WTC11 (cell line): ENCODE measurements at regions not wholly inside any gene's neighbourhood (a gene's known extent, or its start where the extent isn't known, plus 50 kb on each side); places are given as distances from the start of the nearest gene placed in this dataset.

Source experiments
- ATAC-seq: fragments of 200-7000 bp; cut with Tn5 transposase; 2 replicates; pipeline ENCODE4 v1.10.0; 2021; ENCODE audit warnings: mild to moderate bottlenecking, moderate library complexity
- CTCF ChIA-PET: fragments of 300-600 bp; sonication (Branson Sonifier 250); formaldehyde crosslinking; loops from one replicate; lab custom pipeline; 2021; ENCODE audit warnings: antibody characterized with exemption; lab: Charles Lee
- POLR2A ChIA-PET: fragments of 350-600 bp; sonication (Branson Sonifier 250); formaldehyde crosslinking; loops from one replicate; lab custom pipeline; 2021; ENCODE audit warnings: antibody characterized with exemption; lab: Charles Lee
- DNase-seq: peaks from one replicate; pipeline ENCODE4 v3.0.0; 2021; ENCODE audit warnings: low spot score
- H3K27ac Mint-ChIP-seq: 2 replicates; pipeline ENCODE4 v1.8.0; 2021; ENCODE audit warnings: mixed read lengths
- H3K27me3 Mint-ChIP-seq: 2 replicates; pipeline ENCODE4 v1.8.0; 2021; ENCODE audit warnings: low read depth, mild to moderate bottlenecking, moderate library complexity, mixed read lengths
- H3K36me3 Mint-ChIP-seq: 2 replicates; pipeline ENCODE4 v1.8.0; 2021; ENCODE audit warnings: mixed read lengths
- H3K4me1 Mint-ChIP-seq: 2 replicates; pipeline ENCODE4 v1.8.0; 2022; ENCODE audit warnings: mixed read lengths
- H3K4me3 Mint-ChIP-seq: 2 replicates; pipeline ENCODE4 v1.8.0; 2021; ENCODE audit warnings: mild to moderate bottlenecking, moderate library complexity, mixed read lengths
- H3K9me3 Mint-ChIP-seq: 2 replicates; pipeline ENCODE4 v1.8.0; 2021; ENCODE audit warnings: mixed read lengths
- AR ChIP-seq: fragments of 250-450 bp; sonication (Bioruptor Pico); IDR thresholded peaks from 2 replicates; pipeline ENCODE4 v1.9.0; 2021; ENCODE audit warnings: mild to moderate bottlenecking
- ATF6 ChIP-seq: sonication (generic); formaldehyde crosslinking; IDR thresholded peaks from 2 replicates; pipeline ENCODE4 v1.8.1; 2023; ENCODE audit warnings: mild to moderate bottlenecking, missing genetic modification reagents
- CBFB ChIP-seq: sonication (generic); formaldehyde crosslinking; IDR thresholded peaks from 2 replicates; pipeline ENCODE4 v1.8.1; 2022; ENCODE audit warnings: mild to moderate bottlenecking, low read depth, missing genetic modification reagents
- E2F1 ChIP-seq: sonication (generic); formaldehyde crosslinking; IDR thresholded peaks from 2 replicates; pipeline ENCODE4 v1.8.0; 2022; ENCODE audit warnings: mild to moderate bottlenecking, missing genetic modification reagents
- ESRRA ChIP-seq: sonication (generic); formaldehyde crosslinking; IDR thresholded peaks from 2 replicates; pipeline ENCODE4 v1.8.1; 2022; ENCODE audit warnings: mild to moderate bottlenecking, missing genetic modification reagents, borderline replicate concordance
- MXD4 ChIP-seq: fragments of 250-450 bp; sonication (Bioruptor Pico); IDR thresholded peaks from 2 replicates; pipeline ENCODE4 v1.8.0; 2021; ENCODE audit warnings: mild to moderate bottlenecking, moderate library complexity, borderline replicate concordance
- NR2C2 ChIP-seq: sonication (generic); formaldehyde crosslinking; IDR thresholded peaks from 2 replicates; pipeline ENCODE4 v1.8.0; 2022; ENCODE audit warnings: mild to moderate bottlenecking, missing genetic modification reagents
- NR3C1 ChIP-seq: sonication (generic); formaldehyde crosslinking; conservative IDR thresholded peaks from 2 replicates; pipeline ENCODE4 v1.8.1; 2023; ENCODE audit warnings: low read depth, mild to moderate bottlenecking, missing genetic modification reagents
- PRDM15 ChIP-seq: sonication (generic); formaldehyde crosslinking; IDR thresholded peaks from 2 replicates; pipeline ENCODE4 v1.8.0; 2022; ENCODE audit warnings: missing genetic modification reagents
- SMAD3 ChIP-seq: sonication (generic); formaldehyde crosslinking; IDR thresholded peaks from 2 replicates; pipeline ENCODE4 v1.8.0; 2022; ENCODE audit warnings: missing genetic modification reagents, mild to moderate bottlenecking, borderline replicate concordance
- SOX15 ChIP-seq: fragments of 250-450 bp; sonication (Bioruptor Pico); IDR thresholded peaks from 2 replicates; pipeline ENCODE4 v1.9.0; 2021; ENCODE audit warnings: mild to moderate bottlenecking
- USF1 ChIP-seq: sonication (generic); formaldehyde crosslinking; IDR thresholded peaks from 2 replicates; pipeline ENCODE4 v1.8.0; 2022; ENCODE audit warnings: mild to moderate bottlenecking, missing genetic modification reagents
- ZBTB43 ChIP-seq: sonication (generic); formaldehyde crosslinking; IDR thresholded peaks from 2 replicates; pipeline ENCODE4 v1.8.1; 2023; ENCODE audit warnings: mild to moderate bottlenecking, missing genetic modification reagents
- ZNF219 ChIP-seq: sonication (generic); formaldehyde crosslinking; IDR thresholded peaks from 2 replicates; pipeline ENCODE4 v1.8.0; 2023; ENCODE audit warnings: missing genetic modification reagents, mild to moderate bottlenecking, borderline replicate concordance
- ZNF263 ChIP-seq: sonication (generic); formaldehyde crosslinking; IDR thresholded peaks from 2 replicates; pipeline ENCODE4 v1.8.1; 2022; ENCODE audit warnings: low read depth, mild to moderate bottlenecking, moderate library complexity, missing genetic modification reagents
- ZNF281 ChIP-seq: sonication (generic); formaldehyde crosslinking; IDR thresholded peaks from 2 replicates; pipeline ENCODE4 v1.8.0; 2023; ENCODE audit warnings: mild to moderate bottlenecking, missing genetic modification reagents
- ZNF396 ChIP-seq: fragments of 250-450 bp; sonication (Bioruptor Pico); IDR thresholded peaks from 2 replicates; pipeline ENCODE4 v1.8.0; 2021; ENCODE audit warnings: mild to moderate bottlenecking, moderate library complexity, borderline replicate concordance
- ZNF416 ChIP-seq: fragments of 250-450 bp; sonication (Bioruptor Pico); IDR thresholded peaks from 2 replicates; pipeline ENCODE4 v1.9.0; 2021; ENCODE audit warnings: mild to moderate bottlenecking, inconsistent platforms

- ChIA-PET POLR2A (interaction anchor here (0.6 kb wide), 2 partner anchors 18 to 1477 kb away, joined by 3 to 5 read pairs; no protein-coding TSS in a partner anchor), CTCF (no interaction called here)
- DNase-seq (no peak), ATAC-seq (no peak)
- H3K27ac Mint-ChIP-seq = no peak overlapping the region
- no peak for TF ChIP-seq USF1
- TF ChIP-seq ZNF219 (CRISPR knock-in tag) = no peak
- no peak for TF ChIP-seq ZNF396 (CRISPR knock-in tag)
- TF ChIP-seq SOX15 (CRISPR knock-in tag) = no peak
- no peak for TF ChIP-seq E2F1 (CRISPR knock-in tag)
- TF ChIP-seq CBFB (CRISPR knock-in tag) = no peak
- TF ChIP-seq NR2C2 (CRISPR knock-in tag) = no peak
- no peak for TF ChIP-seq ESRRA (CRISPR knock-in tag)
- no peak for TF ChIP-seq ZBTB43 (CRISPR knock-in tag)
- TF ChIP-seq MXD4 = no peak
- TF ChIP-seq ZNF416 (CRISPR knock-in tag) = no peak
- TF ChIP-seq PRDM15 (CRISPR knock-in tag) = no peak
- no peak for TF ChIP-seq SMAD3 (CRISPR knock-in tag)
- no peak for TF ChIP-seq ATF6 (CRISPR knock-in tag)
- no peak for TF ChIP-seq ZNF281
- no peak for TF ChIP-seq AR (CRISPR knock-in tag)
- no peak for TF ChIP-seq ZNF263 (CRISPR knock-in tag)
- no peak for TF ChIP-seq NR3C1 (CRISPR knock-in tag)
- no peaks in the 10 kb centered on the region for H3K9me3 Mint-ChIP-seq
- H3K4me1 Mint-ChIP-seq = no peaks in the 10 kb centered on the region
- H3K4me3 Mint-ChIP-seq = no peak overlapping the region
- no peaks in the 10 kb centered on the region for H3K36me3 Mint-ChIP-seq
- H3K27me3 Mint-ChIP-seq = no peaks in the 10 kb centered on the region
These were observed 786.5 kb upstream of the ACO1 start for GRCh38 chr9:31597977-31598376.
